ENCODE measurements at regions not wholly inside any gene's neighbourhood (a gene's known extent, or its start where the extent isn't known, plus 50 kb on each side); places are given as distances from the start of the nearest gene placed in this dataset.

DNA sequence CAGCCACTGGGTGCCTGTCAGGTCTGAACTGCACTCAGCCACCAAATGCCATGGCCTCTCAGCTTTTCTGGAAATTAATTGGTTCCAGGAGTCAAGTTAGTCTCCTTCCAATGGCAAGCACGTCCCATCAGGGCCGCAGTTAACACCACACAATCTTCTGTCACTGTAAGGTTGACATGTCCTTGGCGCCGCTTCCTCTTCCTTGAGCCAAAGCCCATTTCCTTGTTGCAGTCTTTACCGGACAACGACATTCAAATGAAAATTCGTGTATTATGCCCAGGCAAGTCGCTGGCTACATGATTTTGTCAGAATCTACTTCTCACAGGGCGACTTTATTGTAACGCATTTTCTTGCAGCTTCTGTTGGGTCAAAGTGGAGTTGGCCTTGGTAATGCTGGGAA is 430.6 kb upstream of the KAZN start:
- TF ChIP-seq POLR2AphosphoS5 (IDR thresholded peaks at IDR 0.05) = no peak
- TF ChIP-seq, protein P1, sequence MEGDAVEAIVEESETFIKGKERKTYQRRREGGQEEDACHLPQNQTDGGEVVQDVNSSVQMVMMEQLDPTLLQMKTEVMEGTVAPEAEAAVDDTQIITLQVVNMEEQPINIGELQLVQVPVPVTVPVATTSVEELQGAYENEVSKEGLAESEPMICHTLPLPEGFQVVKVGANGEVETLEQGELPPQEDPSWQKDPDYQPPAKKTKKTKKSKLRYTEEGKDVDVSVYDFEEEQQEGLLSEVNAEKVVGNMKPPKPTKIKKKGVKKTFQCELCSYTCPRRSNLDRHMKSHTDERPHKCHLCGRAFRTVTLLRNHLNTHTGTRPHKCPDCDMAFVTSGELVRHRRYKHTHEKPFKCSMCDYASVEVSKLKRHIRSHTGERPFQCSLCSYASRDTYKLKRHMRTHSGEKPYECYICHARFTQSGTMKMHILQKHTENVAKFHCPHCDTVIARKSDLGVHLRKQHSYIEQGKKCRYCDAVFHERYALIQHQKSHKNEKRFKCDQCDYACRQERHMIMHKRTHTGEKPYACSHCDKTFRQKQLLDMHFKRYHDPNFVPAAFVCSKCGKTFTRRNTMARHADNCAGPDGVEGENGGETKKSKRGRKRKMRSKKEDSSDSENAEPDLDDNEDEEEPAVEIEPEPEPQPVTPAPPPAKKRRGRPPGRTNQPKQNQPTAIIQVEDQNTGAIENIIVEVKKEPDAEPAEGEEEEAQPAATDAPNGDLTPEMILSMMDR (IDR thresholded peaks at IDR 0.05) = no peak
- TF ChIP-seq POLR2A (IDR thresholded peaks at IDR 0.05; ENCODE audit: low read depth) = no peak
